ENCODE measurements at regions not wholly inside any gene's neighbourhood (a gene's known extent, or its start where the extent isn't known, plus 50 kb on each side); places are given as distances from the start of the nearest gene placed in this dataset.

- Histone ChIP-seq H3K79me2 (ENCODE audit: control insufficient read depth, insufficient read depth, low read length) (no peaks in the 10 kb centered on the region), H3K9me1 (replicated peaks; ENCODE audit: control insufficient read depth, extremely low read depth, insufficient read depth, low read length) (no peaks in the 10 kb centered on the region), H2AFZ (ENCODE audit: low read depth, low read length) (no peak overlapping the region), H3K27me3 (ENCODE audit: control insufficient read depth in 2 of 2, insufficient read depth in 2 of 2, low read length in 2 of 2) (no peaks in the 10 kb centered on the region), H3K4me1 (ENCODE audit: control insufficient read depth, extremely low read depth, insufficient read depth, low read length) (no peaks in the 10 kb centered on the region), H3K36me3 (ENCODE audit: control insufficient read depth in 2 of 2, extremely low read depth in 1 of 2, insufficient read depth in 2 of 2, low read length in 2 of 2) (no peaks in the 10 kb centered on the region), H3K4me3 (replicated peaks in 1 of 3; ENCODE audit: insufficient read depth in 1 of 3, low read depth in 1 of 3, low read length in 3 of 3) (no peak overlapping the region), H3K4me2 (ENCODE audit: insufficient read depth, low read length) (no peak overlapping the region), H3K9me3 (replicated peaks; ENCODE audit: control insufficient read depth, insufficient read depth, low read length) (no peaks in the 10 kb centered on the region), H3K27ac (ENCODE audit: insufficient read depth, low read depth, low read length) (no peak overlapping the region), H3K9ac (replicated peaks; ENCODE audit: extremely low read depth, insufficient read depth, low read length) (no peak overlapping the region), H4K20me1 (replicated peaks; ENCODE audit: control insufficient read depth, extremely low read depth, insufficient read depth, low read length) (no peaks in the 10 kb centered on the region)
- DNase-seq (ENCODE audit: low read depth, low spot score) = no peak
- intact Hi-C loops (cut with micrococcal nuclease) = no loop called here
- dilution Hi-C loops (cut with MboI; ENCODE audit: extremely low pct_ligation_motif_present, low sequenced_read_pairs) = no loop called here
- TF ChIP-seq FOS (IDR thresholded peaks at IDR 0.05; ENCODE audit: borderline replicate concordance, insufficient read depth, low read length) (no peak), MYC (IDR thresholded peaks at IDR 0.05; ENCODE audit: low read depth, low read length) (no peak), POLR2AphosphoS5 (IDR thresholded peaks at IDR 0.05; ENCODE audit: insufficient read depth, low read depth, low read length) (no peak), CTCF (IDR thresholded peaks at IDR 0.05; ENCODE audit: extremely low read depth in 1 of 2, insufficient read depth in 1 of 2, low read depth in 1 of 2, low read length in 2 of 2) (no peak), JUN (IDR thresholded peaks at IDR 0.05; ENCODE audit: borderline replicate concordance, insufficient read depth, insufficient read length, low read depth) (no peak)
- ChIA-PET POLR2A (no interaction called here), CTCF (no interaction called here)
- no peak for FAIRE-seq
- BruUV-seq (replicated peaks) = no TSS peak
Observed at GRCh38 chr17:72468841-72469240, 348.0 kb downstream of the SOX9 start.

GRCh38 chr17:72470121-72470705 lies 349.4 kb downstream of the SOX9 start:
- ChIA-PET CTCF (no interaction called here), POLR2A (no interaction called here)
- H3K27me3 ChIP-seq (ENCODE audit: control insufficient read depth in 2 of 2, insufficient read depth in 2 of 2, low read length in 2 of 2) = no peaks in the 10 kb centered on the region
- H3K9ac ChIP-seq (replicated peaks; ENCODE audit: extremely low read depth, insufficient read depth, low read length) = no peak overlapping the region
- no peaks in the 10 kb centered on the region for H3K4me1 ChIP-seq (ENCODE audit: control insufficient read depth, extremely low read depth, insufficient read depth, low read length)
- H3K4me3 ChIP-seq (replicated peaks in 1 of 3; ENCODE audit: insufficient read depth in 1 of 3, low read depth in 1 of 3, low read length in 3 of 3) = no peak overlapping the region
- intact Hi-C loops (cut with micrococcal nuclease) (no loop called here), dilution Hi-C loops (cut with MboI; ENCODE audit: extremely low pct_ligation_motif_present, low sequenced_read_pairs) (no loop called here)
- no peak overlapping the region for H3K4me2 ChIP-seq (ENCODE audit: insufficient read depth, low read length)
- H3K9me1 ChIP-seq (replicated peaks; ENCODE audit: control insufficient read depth, extremely low read depth, insufficient read depth, low read length) = no peaks in the 10 kb centered on the region
- no peaks in the 10 kb centered on the region for H4K20me1 ChIP-seq (replicated peaks; ENCODE audit: control insufficient read depth, extremely low read depth, insufficient read depth, low read length)
- TF ChIP-seq POLR2AphosphoS5 (IDR thresholded peaks at IDR 0.05; ENCODE audit: insufficient read depth, low read depth, low read length) = no peak
- no peak for TF ChIP-seq GATA2 (IDR thresholded peaks at IDR 0.05; ENCODE audit: insufficient read depth, insufficient read length, low read depth, low read length)
- TF ChIP-seq EZH2 (IDR thresholded peaks at IDR 0.05; ENCODE audit: borderline replicate concordance, low read depth, low read length, severe bottlenecking) = no peak
- no peak for TF ChIP-seq JUN (IDR thresholded peaks at IDR 0.05; ENCODE audit: borderline replicate concordance, insufficient read depth, insufficient read length, low read depth)
- TF ChIP-seq FOS (IDR thresholded peaks at IDR 0.05; ENCODE audit: borderline replicate concordance, insufficient read depth, low read length) = no peak
- no peak for TF ChIP-seq POLR2A (IDR thresholded peaks at IDR 0.05; ENCODE audit: low read depth, low read length)
- TF ChIP-seq MAX (IDR thresholded peaks at IDR 0.05; ENCODE audit: insufficient read depth, insufficient read length) = no peak
- no peak for TF ChIP-seq MYC (IDR thresholded peaks at IDR 0.05; ENCODE audit: low read depth, low read length)
- no peak for TF ChIP-seq CTCF (IDR thresholded peaks at IDR 0.05; ENCODE audit: extremely low read depth in 1 of 2, insufficient read depth in 1 of 2, low read depth in 1 of 2, low read length in 2 of 2)
- no peak overlapping the region for H2AFZ ChIP-seq (ENCODE audit: low read depth, low read length)
- no peaks in the 10 kb centered on the region for H3K36me3 ChIP-seq (ENCODE audit: control insufficient read depth in 2 of 2, extremely low read depth in 1 of 2, insufficient read depth in 2 of 2, low read length in 2 of 2)
- H3K79me2 ChIP-seq (ENCODE audit: control insufficient read depth, insufficient read depth, low read length) = no peaks in the 10 kb centered on the region
- no peaks in the 10 kb centered on the region for H3K9me3 ChIP-seq (replicated peaks; ENCODE audit: control insufficient read depth, insufficient read depth, low read length)
- FAIRE-seq (no peak), DNase-seq (ENCODE audit: low read depth, low spot score) (no peak)
- BruUV-seq (replicated peaks) = no TSS peak
- H3K27ac ChIP-seq (ENCODE audit: insufficient read depth, low read depth, low read length) = no peak overlapping the region
